HG02571 (cell line): ENCODE measurements at regions not wholly inside any gene's neighbourhood (a gene's known extent, or its start where the extent isn't known, plus 50 kb on each side); places are given as distances from the start of the nearest gene placed in this dataset.

Experiments used
- ATAC-seq: cut with Tn5 transposase; IDR thresholded peaks from one replicate; pipeline ENCODE4 v1.9.1; 2021; ENCODE audit warnings: mild to moderate bottlenecking, moderate library complexity; ENCODE audit not compliant: unreplicated experiment

- no peak for ATAC-seq
Observed at GRCh38 chr12:74981541-74981940, 228.1 kb downstream of the KCNC2 start.

GRCh38 chr12:74983917-74984316 lies 225.7 kb downstream of the KCNC2 start:
- ATAC-seq = no peak

GRCh38 chr12:74984631-74985030 lies 225.0 kb downstream of the KCNC2 start:
- ATAC-seq = no peak

GRCh38 chr12:74985293-74985985 lies 224.2 kb downstream of the KCNC2 start:
- no peak for ATAC-seq

- ATAC-seq = no peak
Observed at GRCh38 chr12:74985986-74986319, 223.7 kb downstream of the KCNC2 start.

DNA sequence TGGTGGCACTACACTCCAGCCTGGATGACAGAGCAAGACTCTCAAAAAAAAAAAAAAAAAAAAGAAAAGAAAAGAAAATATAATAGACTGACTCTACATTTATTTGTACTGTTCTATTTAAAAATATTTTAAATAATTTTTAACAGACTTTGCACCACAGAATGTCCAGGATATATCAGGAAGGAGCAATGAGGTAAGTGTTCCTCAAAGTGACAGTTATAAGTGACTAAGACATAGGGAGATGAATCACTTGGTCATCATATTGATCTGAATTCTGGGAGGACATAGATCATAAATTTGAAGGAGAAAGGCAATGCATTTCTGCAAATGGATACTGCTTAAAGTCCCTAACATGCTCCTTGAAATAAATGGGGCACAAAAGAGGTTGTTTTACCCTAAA lies 221.5 kb downstream of the KCNC2 start:
- ATAC-seq = no peak
